IMR-90 (cell line): ENCODE measurements at regions not wholly inside any gene's neighbourhood (a gene's known extent, or its start where the extent isn't known, plus 50 kb on each side); places are given as distances from the start of the nearest gene placed in this dataset.

Source experiments
- ATAC-seq: fragments of 200-7000 bp; cut with Tn5 transposase; 2 replicates; pipeline ENCODE4 v1.9.1; 2020; ENCODE audit warnings: low read depth, mild to moderate bottlenecking, moderate library complexity
- BruUV-seq: library from RNA; stranded (reverse); fragments of 400-500 nt; replicated peaks from 2 replicates; lab custom pipeline; 2021; lab: Mats Ljungman, UMichigan
- CTCF ChIA-PET: fragments of 300-600 bp; formaldehyde crosslinking; extraction: SDS; loops from one replicate; lab custom pipeline; 2021; ENCODE audit warnings: antibody characterized with exemption; lab: Yijun Ruan, JAX
- POLR2A ChIA-PET: fragments of 300-600 bp; sonication (Branson Sonifier 250); formaldehyde crosslinking; loops from one replicate; lab custom pipeline; 2022; ENCODE audit warnings: antibody characterized with exemption; ENCODE audit not compliant: unreplicated experiment; lab: Charles Lee
- DNase-seq: peaks from one replicate; pipeline ENCODE4 v3.0.0; 2013
- H2AFZ ChIP-seq: replicated peaks from 2 replicates; pipeline ENCODE3; 2013; ENCODE audit warnings: low read length, mild to moderate bottlenecking; ENCODE audit not compliant: poor library complexity
- H2AK5ac ChIP-seq: 2 replicates; pipeline ENCODE4 v1.6.1; 2013; ENCODE audit warnings: low read depth, low read length, inconsistent platforms
- H2AK9ac ChIP-seq: replicated peaks from 2 replicates; pipeline ENCODE3; 2013; ENCODE audit warnings: mild to moderate bottlenecking, low read depth, low read length, moderate library complexity; ENCODE audit not compliant: poor library complexity
- H2BK120ac ChIP-seq: 2 replicates; pipeline ENCODE4 v1.6.1; 2013; ENCODE audit warnings: low read depth, low read length, inconsistent platforms
- H2BK15ac ChIP-seq: 3 replicates; pipeline ENCODE4 v1.6.1; 2013; ENCODE audit warnings: low read depth, low read length, inconsistent platforms
- H2BK20ac ChIP-seq: 2 replicates; pipeline ENCODE4 v1.6.1; 2013; ENCODE audit warnings: low read depth, mild to moderate bottlenecking, inconsistent platforms, low read length, moderate library complexity
- H2BK5ac ChIP-seq: 2 replicates; pipeline ENCODE4 v1.6.1; 2013; ENCODE audit warnings: mild to moderate bottlenecking, low read depth, low read length, inconsistent platforms; ENCODE audit not compliant: poor library complexity, severe bottlenecking
- H3K14ac ChIP-seq: replicated peaks from 2 replicates; pipeline ENCODE4 v1.6.1; 2013; ENCODE audit warnings: low read depth, low read length, inconsistent platforms
- H3K18ac ChIP-seq: 2 replicates; pipeline ENCODE4 v1.6.1; 2013; ENCODE audit warnings: low read depth, low read length, control low read depth
- H3K23ac ChIP-seq: 2 replicates; pipeline ENCODE4 v1.6.1; 2013; ENCODE audit warnings: low read depth, low read length, inconsistent platforms
- H3K27ac ChIP-seq: 2 replicates; pipeline ENCODE4 v1.5.1; 2013; ENCODE audit warnings: mild to moderate bottlenecking, control low read depth, low read length; ENCODE audit not compliant: insufficient read depth
- H3K27me3 ChIP-seq: 2 replicates; pipeline ENCODE4 v1.6.1; 2013; ENCODE audit warnings: low read length; ENCODE audit not compliant: control insufficient read depth, insufficient read depth
- H3K36me3 ChIP-seq: 2 replicates; pipeline ENCODE4 v1.6.1; 2013; ENCODE audit warnings: low read length, mixed read lengths; ENCODE audit not compliant: control insufficient read depth, insufficient read depth
- H3K4ac ChIP-seq: 2 replicates; pipeline ENCODE4 v1.6.1; 2013; ENCODE audit warnings: low read depth, low read length, inconsistent platforms
- H3K4me1 ChIP-seq: 2 replicates; pipeline ENCODE4 v1.6.1; 2013; ENCODE audit warnings: low read length, mixed read lengths; ENCODE audit not compliant: control insufficient read depth, insufficient read depth
- H3K4me2 ChIP-seq: 2 replicates; pipeline ENCODE4 v1.6.1; 2013; ENCODE audit warnings: low read depth, mild to moderate bottlenecking, control low read depth, low read length, moderate library complexity
- H3K4me3 ChIP-seq: 2 replicates; pipeline ENCODE4 v1.5.1; 2013; ENCODE audit warnings: low read depth, mild to moderate bottlenecking, control low read depth, low read length, moderate library complexity; ENCODE audit not compliant: insufficient read depth
- H3K56ac ChIP-seq: 2 replicates; pipeline ENCODE4 v1.6.1; 2013; ENCODE audit warnings: low read length, inconsistent platforms; ENCODE audit not compliant: insufficient read depth; ENCODE audit errors: extremely low read depth
- H3K79me1 ChIP-seq, 2 experiments: 2 replicates each; pipeline ENCODE4 v1.6.1; 2013; ENCODE audit warnings: low read length in 2 of 2, inconsistent platforms in 1 of 2, low read depth in 1 of 2
- H3K9ac ChIP-seq: 2 replicates; pipeline ENCODE4 v1.6.1; 2013; ENCODE audit warnings: low read depth, low read length, control low read depth
- H3K9me1 ChIP-seq: 2 replicates; pipeline ENCODE4 v1.6.1; 2013; ENCODE audit warnings: low read length, inconsistent platforms; ENCODE audit not compliant: insufficient read depth
- H3K9me3 ChIP-seq: 2 replicates; pipeline ENCODE4 v1.6.1; 2013; ENCODE audit warnings: low read length; ENCODE audit not compliant: control insufficient read depth, insufficient read depth
- H4K20me1 ChIP-seq: 2 replicates; pipeline ENCODE4 v1.6.1; 2013; ENCODE audit warnings: low read length, inconsistent platforms; ENCODE audit not compliant: insufficient read depth
- H4K5ac ChIP-seq: 2 replicates; pipeline ENCODE4 v1.6.1; 2013; ENCODE audit warnings: mild to moderate bottlenecking, low read depth, low read length, control low read depth
- H4K8ac ChIP-seq, 2 experiments: 2 replicates each; pipeline ENCODE4 v1.6.1; 2013; ENCODE audit warnings: low read depth in 2 of 2, low read length in 2 of 2, control low read depth in 1 of 2, inconsistent platforms in 1 of 2
- H4K91ac ChIP-seq: 2 replicates; pipeline ENCODE4 v1.6.1; 2013; ENCODE audit warnings: low read depth, low read length, inconsistent platforms; ENCODE audit not compliant: insufficient read depth
- BHLHE40 ChIP-seq: fragments of 150-350 bp; IDR thresholded peaks from 2 replicates; pipeline ENCODE4 v1.6.1; 2016; ENCODE audit warnings: mild to moderate bottlenecking, low read depth, low read length
- CEBPB ChIP-seq: IDR thresholded peaks from 2 replicates; pipeline ENCODE4 v1.6.1; 2012; ENCODE audit warnings: low read depth, low read length, improper control_type of control experiment
- CHD1 ChIP-seq: IDR thresholded peaks from 2 replicates; pipeline ENCODE4 v1.6.1; 2012; ENCODE audit warnings: low read depth, low read length, improper control_type of control experiment
- FOS ChIP-seq: fragments of 150-350 bp; IDR thresholded peaks from 2 replicates; pipeline ENCODE4 v1.6.1; 2016; ENCODE audit warnings: low read depth, low read length
- MAFK ChIP-seq: IDR thresholded peaks from 2 replicates; pipeline ENCODE4 v1.6.1; 2012; ENCODE audit warnings: low read depth, low read length, improper control_type of control experiment
- MAZ ChIP-seq: IDR thresholded peaks from 2 replicates; pipeline ENCODE4 v1.6.1; 2012; ENCODE audit warnings: low read depth, mild to moderate bottlenecking, low read length, improper control_type of control experiment, moderate library complexity, borderline replicate concordance
- MXI1 ChIP-seq: IDR thresholded peaks from 2 replicates; pipeline ENCODE4 v1.6.1; 2012; ENCODE audit warnings: low read depth, mild to moderate bottlenecking, low read length, moderate library complexity, borderline replicate concordance
- NFE2L2 ChIP-seq: fragments of 150-350 bp; IDR thresholded peaks from 2 replicates; pipeline ENCODE4 v1.6.1; 2016; ENCODE audit warnings: low read depth, mild to moderate bottlenecking, low read length
- POLR2A ChIP-seq: IDR thresholded peaks from 2 replicates; pipeline ENCODE4 v1.6.1; 2012; ENCODE audit warnings: mild to moderate bottlenecking, low read depth, low read length
- RAD21 ChIP-seq: IDR thresholded peaks from 2 replicates; pipeline ENCODE4 v1.6.1; 2012; ENCODE audit warnings: low read length, improper control_type of control experiment
- RCOR1 ChIP-seq: IDR thresholded peaks from 2 replicates; pipeline ENCODE4 v1.6.1; 2012; ENCODE audit warnings: mild to moderate bottlenecking, low read length, improper control_type of control experiment; ENCODE audit not compliant: insufficient replicate concordance
- RFX5 ChIP-seq: IDR thresholded peaks from 2 replicates; pipeline ENCODE4 v1.8.0; 2012; ENCODE audit warnings: low read depth, mild to moderate bottlenecking, low read length, moderate library complexity
- SMC3 ChIP-seq: fragments of 150-350 bp; IDR thresholded peaks from 2 replicates; pipeline ENCODE4 v1.6.1; 2016; ENCODE audit warnings: low read depth, mild to moderate bottlenecking, antibody characterized with exemption, low read length, moderate library complexity
- USF2 ChIP-seq: fragments of 150-350 bp; IDR thresholded peaks from 2 replicates; pipeline ENCODE4 v1.6.1; 2017; ENCODE audit warnings: mild to moderate bottlenecking, antibody characterized with exemption, low read length, low read depth
- WGBS, 2 experiments: methylation state at CpG; one replicate each; pipeline versions ENCODE4 v1.1.5 to v1.1.7; 2013; ENCODE audit warnings: missing lambda C conversion rate in 2 of 2; ENCODE audit not compliant: insufficient read length in 1 of 2; ENCODE audit errors: extremely low coverage in 2 of 2; 5-methylcytosine and 5-hydroxymethylcytosine counted together
- dilution Hi-C: fragments of 300-500 bp; cut with HindIII; formaldehyde crosslinking; loops from one replicate; pipeline ENCODE4 v1.14.3; 2018; ENCODE audit warnings: low sequenced_read_pairs; ENCODE audit not compliant: unreplicated experiment
- in situ Hi-C: fragments of 300-500 bp; cut with MboI; formaldehyde crosslinking; loops from 3 replicates; pipeline ENCODE4 v1.14.3; 2019; ENCODE audit warnings: low sequenced_read_pairs, inconsistent platforms, mixed read lengths
- intact Hi-C: fragments of 100-400 bp; cut with micrococcal nuclease; formaldehyde crosslinking; loops from 2 replicates; pipeline ENCODE4 v1.10.0; 2022
- TF ChIP-seq, protein P1 (sequence below): conservative IDR thresholded peaks from 2 replicates; pipeline ENCODE4 v1.5.1; 2012; ENCODE audit warnings: mild to moderate bottlenecking, low read depth, low read length, improper control_type of control experiment
- TF ChIP-seq, protein P2 (sequence below): fragments of 150-350 bp; IDR thresholded peaks from 2 replicates; pipeline ENCODE4 v1.6.1; 2016; ENCODE audit warnings: low read depth, mild to moderate bottlenecking, low read length, moderate library complexity, borderline replicate concordance

DNA sequence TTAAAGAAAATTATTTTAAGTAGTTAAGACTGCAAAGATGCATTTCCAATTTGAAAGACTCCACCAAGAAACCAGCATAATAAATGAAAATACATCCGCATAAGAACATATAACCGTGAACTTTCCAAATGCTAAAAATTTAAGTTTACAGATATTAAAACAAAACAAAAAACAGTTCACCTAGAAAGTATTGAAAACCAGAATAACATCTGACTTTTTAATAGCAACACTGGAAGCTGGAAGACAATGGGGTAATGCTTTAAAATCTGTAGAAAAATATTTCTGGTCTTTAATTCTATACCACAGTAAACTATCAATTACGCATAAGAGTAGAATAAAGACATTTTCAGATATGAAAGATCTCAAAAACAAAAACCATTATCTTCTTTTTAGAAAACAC, 79.3 kb upstream of the COL24A1 start:
- H3K4me1 ChIP-seq, result no peaks in the 10 kb centered on the region; the same call in 1 of the 2 replicates
- H3K14ac ChIP-seq, result no peak overlapping the region
- no TSS peak for BruUV-seq
- dilution Hi-C loops (no loop called here), intact Hi-C loops (no loop called here), in situ Hi-C loops (no loop called here)
- H2AFZ ChIP-seq, result no peak overlapping the region
- H2BK120ac ChIP-seq, result no peak overlapping the region
- no peak overlapping the region for H2AK9ac ChIP-seq
- DNase-seq (no peak), ATAC-seq (no peak)
- H3K79me1 ChIP-seq, result no peaks in the 10 kb centered on the region
- no peak overlapping the region for H4K8ac ChIP-seq
- H3K4me2 ChIP-seq, result no peak overlapping the region
- no peak overlapping the region for H2BK15ac ChIP-seq
- no peaks in the 10 kb centered on the region for H3K36me3 ChIP-seq
- no peak overlapping the region for H3K4ac ChIP-seq
- no peak overlapping the region for H2AK5ac ChIP-seq
- no peak overlapping the region for H3K27ac ChIP-seq
- H3K27me3 ChIP-seq, result no peaks in the 10 kb centered on the region
- no peak overlapping the region for H3K9ac ChIP-seq
- H3K23ac ChIP-seq, result no peak overlapping the region
- H4K91ac ChIP-seq, result no peak overlapping the region
- ChIA-PET CTCF (no interaction called here), POLR2A (no interaction called here)
- no peak overlapping the region for H3K56ac ChIP-seq
- no CpG with 5 or more reads among the region's 3 CpGs for WGBS, 2 experiments
- no peak overlapping the region for H2BK5ac ChIP-seq
- no peaks in the 10 kb centered on the region for H3K9me3 ChIP-seq
- H3K18ac ChIP-seq, result no peak overlapping the region
- TF ChIP-seq USF2, result no peak
- TF ChIP-seq, protein P1, sequence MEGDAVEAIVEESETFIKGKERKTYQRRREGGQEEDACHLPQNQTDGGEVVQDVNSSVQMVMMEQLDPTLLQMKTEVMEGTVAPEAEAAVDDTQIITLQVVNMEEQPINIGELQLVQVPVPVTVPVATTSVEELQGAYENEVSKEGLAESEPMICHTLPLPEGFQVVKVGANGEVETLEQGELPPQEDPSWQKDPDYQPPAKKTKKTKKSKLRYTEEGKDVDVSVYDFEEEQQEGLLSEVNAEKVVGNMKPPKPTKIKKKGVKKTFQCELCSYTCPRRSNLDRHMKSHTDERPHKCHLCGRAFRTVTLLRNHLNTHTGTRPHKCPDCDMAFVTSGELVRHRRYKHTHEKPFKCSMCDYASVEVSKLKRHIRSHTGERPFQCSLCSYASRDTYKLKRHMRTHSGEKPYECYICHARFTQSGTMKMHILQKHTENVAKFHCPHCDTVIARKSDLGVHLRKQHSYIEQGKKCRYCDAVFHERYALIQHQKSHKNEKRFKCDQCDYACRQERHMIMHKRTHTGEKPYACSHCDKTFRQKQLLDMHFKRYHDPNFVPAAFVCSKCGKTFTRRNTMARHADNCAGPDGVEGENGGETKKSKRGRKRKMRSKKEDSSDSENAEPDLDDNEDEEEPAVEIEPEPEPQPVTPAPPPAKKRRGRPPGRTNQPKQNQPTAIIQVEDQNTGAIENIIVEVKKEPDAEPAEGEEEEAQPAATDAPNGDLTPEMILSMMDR, result no peak
- TF ChIP-seq RAD21, result no peak
- no peak for TF ChIP-seq NFE2L2
- TF ChIP-seq CEBPB, result no peak
- no peak for TF ChIP-seq SMC3
- TF ChIP-seq, protein P2, sequence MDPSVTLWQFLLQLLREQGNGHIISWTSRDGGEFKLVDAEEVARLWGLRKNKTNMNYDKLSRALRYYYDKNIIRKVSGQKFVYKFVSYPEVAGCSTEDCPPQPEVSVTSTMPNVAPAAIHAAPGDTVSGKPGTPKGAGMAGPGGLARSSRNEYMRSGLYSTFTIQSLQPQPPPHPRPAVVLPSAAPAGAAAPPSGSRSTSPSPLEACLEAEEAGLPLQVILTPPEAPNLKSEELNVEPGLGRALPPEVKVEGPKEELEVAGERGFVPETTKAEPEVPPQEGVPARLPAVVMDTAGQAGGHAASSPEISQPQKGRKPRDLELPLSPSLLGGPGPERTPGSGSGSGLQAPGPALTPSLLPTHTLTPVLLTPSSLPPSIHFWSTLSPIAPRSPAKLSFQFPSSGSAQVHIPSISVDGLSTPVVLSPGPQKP, result no peak
- no peak for TF ChIP-seq RFX5
- no peak for TF ChIP-seq MAZ
- no peak for TF ChIP-seq BHLHE40
- TF ChIP-seq CHD1, result no peak
- no peak for TF ChIP-seq POLR2A
- no peak for TF ChIP-seq MXI1
- no peak for TF ChIP-seq RCOR1
- no peak for TF ChIP-seq MAFK
- TF ChIP-seq FOS, result no peak
- no peak overlapping the region for H3K4me3 ChIP-seq
- peaks cover 3% of the 10 kb centered on the region; the same call in 1 of the 2 replicates for H3K9me1 ChIP-seq
- no peak overlapping the region for H2BK20ac ChIP-seq
- H4K5ac ChIP-seq, result no peak overlapping the region
- H4K20me1 ChIP-seq, result no peaks in the 10 kb centered on the region
